HepG2 (cell line): ENCODE measurements at regions not wholly inside any gene's neighbourhood (a gene's known extent, or its start where the extent isn't known, plus 50 kb on each side); places are given as distances from the start of the nearest gene placed in this dataset.

Experiments
- ARNT ChIP-seq: fragments of 450-650 bp; IDR thresholded peaks from 2 replicates; pipeline ENCODE4 v1.6.1; 2017
- CERS6 ChIP-seq: sonication (generic); formaldehyde crosslinking; IDR thresholded peaks from 2 replicates; pipeline ENCODE4 v1.5.0; 2020; ENCODE audit warnings: missing genetic modification reagents
- CTCF ChIP-seq: sonication (generic); formaldehyde crosslinking; IDR thresholded peaks from 2 replicates; pipeline ENCODE4 v1.5.0; 2020; ENCODE audit warnings: mild to moderate bottlenecking, missing genetic modification reagents, moderate library complexity
- EZH2 ChIP-seq: conservative IDR thresholded peaks from 2 replicates; pipeline ENCODE4 v1.6.1; 2012; ENCODE audit warnings: mild to moderate bottlenecking, low read depth, low read length, moderate library complexity
- FOSL1 ChIP-seq: sonication (generic); formaldehyde crosslinking; IDR thresholded peaks from 2 replicates; pipeline ENCODE4 v1.9.0; 2021; ENCODE audit warnings: missing genetic modification reagents, borderline replicate concordance
- MBNL3 ChIP-seq: fragments of 250-450 bp; sonication (Bioruptor Pico); conservative IDR thresholded peaks from 2 replicates; pipeline ENCODE4 v1.8.0; 2022; ENCODE audit warnings: mild to moderate bottlenecking, inconsistent platforms
- MXI1 ChIP-seq: IDR thresholded peaks from 3 replicates; pipeline ENCODE4 v1.6.1; 2012; ENCODE audit warnings: low read depth, low read length, inconsistent platforms, borderline replicate concordance
- STAT6 ChIP-seq: sonication (generic); formaldehyde crosslinking; IDR thresholded peaks from 2 replicates; pipeline ENCODE4 v1.4.0; 2020; ENCODE audit warnings: missing genetic modification reagents, mild to moderate bottlenecking, borderline replicate concordance
- TAF1 ChIP-seq: sonication (generic); formaldehyde crosslinking; IDR thresholded peaks from 2 replicates; pipeline ENCODE4 v1.4.0; 2020; ENCODE audit warnings: missing genetic modification reagents
- TBX2 ChIP-seq: sonication (generic); formaldehyde crosslinking; IDR thresholded peaks from 2 replicates; pipeline ENCODE4 v1.5.0; 2020; ENCODE audit warnings: missing genetic modification reagents, mild to moderate bottlenecking, borderline replicate concordance
- TRIM22 ChIP-seq: fragments of 450-650 bp; IDR thresholded peaks from 2 replicates; pipeline ENCODE4 v1.6.1; 2017
- ZBTB37 ChIP-seq: sonication (generic); formaldehyde crosslinking; IDR thresholded peaks from 2 replicates; pipeline ENCODE4 v1.4.0; 2020; ENCODE audit warnings: mild to moderate bottlenecking, missing genetic modification reagents
- ZBTB43 ChIP-seq: sonication (generic); formaldehyde crosslinking; conservative IDR thresholded peaks from 2 replicates; pipeline ENCODE4 v1.4.0; 2020; ENCODE audit warnings: missing genetic modification reagents
- ZNF580 ChIP-seq: IDR thresholded peaks from 2 replicates; pipeline ENCODE4 v1.6.1; 2016; ENCODE audit warnings: low read depth, borderline replicate concordance

- TF ChIP-seq ZBTB43 (CRISPR knock-in tag), result no peak
- TF ChIP-seq CERS6 (CRISPR knock-in tag), result no peak
- no peak for TF ChIP-seq TAF1
- TF ChIP-seq FOSL1 (CRISPR knock-in tag), result no peak
- no peak for TF ChIP-seq CTCF
- no peak for TF ChIP-seq ARNT
- no peak for TF ChIP-seq TRIM22
- no peak for TF ChIP-seq STAT6
- TF ChIP-seq ZNF580 (CRISPR knock-in tag), result no peak
- TF ChIP-seq EZH2, result no peak
- no peak for TF ChIP-seq MBNL3 (CRISPR knock-in tag)
- TF ChIP-seq TBX2 (CRISPR knock-in tag), result no peak
- no peak for TF ChIP-seq ZBTB37 (CRISPR knock-in tag)
- TF ChIP-seq MXI1, result no peak
Measured at GRCh38 chrX:93332329-93332728, 341.0 kb downstream of the NAP1L3 start.
